ENCODE measurements at regions not wholly inside any gene's neighbourhood (a gene's known extent, or its start where the extent isn't known, plus 50 kb on each side); places are given as distances from the start of the nearest gene placed in this dataset.

DNA sequence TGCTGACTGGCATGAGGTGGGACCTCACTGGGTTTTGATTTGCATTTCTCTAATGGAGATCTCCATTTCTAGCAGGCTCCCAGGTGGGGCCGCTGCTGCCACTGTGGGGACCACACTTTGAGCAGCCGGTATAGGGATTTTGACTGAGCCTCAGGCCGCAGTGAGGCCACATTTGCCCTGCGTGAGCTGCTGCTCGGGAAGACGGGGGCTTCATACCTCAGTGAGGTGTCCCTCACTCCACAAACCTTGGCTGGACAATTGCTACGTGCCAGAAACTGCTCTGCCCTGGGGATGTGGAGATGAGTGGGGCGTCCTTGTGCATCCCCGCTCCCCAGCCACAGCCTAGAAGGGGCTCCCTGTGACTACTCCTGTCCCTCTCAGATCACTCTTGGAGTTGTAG is 134.3 kb downstream of the ANKRD60 start:
- no peak for TF ChIP-seq ZFX (IDR thresholded peaks at IDR 0.05)
- TF ChIP-seq, protein P1, sequence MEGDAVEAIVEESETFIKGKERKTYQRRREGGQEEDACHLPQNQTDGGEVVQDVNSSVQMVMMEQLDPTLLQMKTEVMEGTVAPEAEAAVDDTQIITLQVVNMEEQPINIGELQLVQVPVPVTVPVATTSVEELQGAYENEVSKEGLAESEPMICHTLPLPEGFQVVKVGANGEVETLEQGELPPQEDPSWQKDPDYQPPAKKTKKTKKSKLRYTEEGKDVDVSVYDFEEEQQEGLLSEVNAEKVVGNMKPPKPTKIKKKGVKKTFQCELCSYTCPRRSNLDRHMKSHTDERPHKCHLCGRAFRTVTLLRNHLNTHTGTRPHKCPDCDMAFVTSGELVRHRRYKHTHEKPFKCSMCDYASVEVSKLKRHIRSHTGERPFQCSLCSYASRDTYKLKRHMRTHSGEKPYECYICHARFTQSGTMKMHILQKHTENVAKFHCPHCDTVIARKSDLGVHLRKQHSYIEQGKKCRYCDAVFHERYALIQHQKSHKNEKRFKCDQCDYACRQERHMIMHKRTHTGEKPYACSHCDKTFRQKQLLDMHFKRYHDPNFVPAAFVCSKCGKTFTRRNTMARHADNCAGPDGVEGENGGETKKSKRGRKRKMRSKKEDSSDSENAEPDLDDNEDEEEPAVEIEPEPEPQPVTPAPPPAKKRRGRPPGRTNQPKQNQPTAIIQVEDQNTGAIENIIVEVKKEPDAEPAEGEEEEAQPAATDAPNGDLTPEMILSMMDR (conservative IDR thresholded peaks at IDR 0.05): no peak
- no peak overlapping the region for H3K27ac ChIP-seq

DNA sequence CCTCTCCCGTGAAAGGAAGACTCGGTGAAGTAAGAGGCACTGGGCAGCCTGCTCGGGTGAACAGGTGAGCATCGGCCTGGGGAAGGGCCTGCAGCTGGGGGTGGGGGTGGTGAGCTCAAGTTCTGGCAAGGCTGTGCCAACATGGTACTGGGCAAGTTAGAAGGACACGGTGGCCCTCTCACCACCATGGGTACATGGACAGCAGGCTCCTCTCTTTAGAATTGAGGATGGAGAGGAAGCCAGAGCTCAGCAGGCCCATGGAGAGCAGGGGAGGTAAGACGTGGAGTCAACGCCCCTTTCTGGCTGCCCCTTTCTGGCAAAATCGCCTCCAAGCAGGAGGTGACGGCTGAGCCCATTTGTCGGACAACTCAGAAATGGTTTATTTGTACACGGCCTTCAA is 135.6 kb downstream of the ANKRD60 start:
- TF ChIP-seq ZFX (IDR thresholded peaks at IDR 0.05): no peak
- TF ChIP-seq, protein P1 (conservative IDR thresholded peaks at IDR 0.05): no peak

DNA sequence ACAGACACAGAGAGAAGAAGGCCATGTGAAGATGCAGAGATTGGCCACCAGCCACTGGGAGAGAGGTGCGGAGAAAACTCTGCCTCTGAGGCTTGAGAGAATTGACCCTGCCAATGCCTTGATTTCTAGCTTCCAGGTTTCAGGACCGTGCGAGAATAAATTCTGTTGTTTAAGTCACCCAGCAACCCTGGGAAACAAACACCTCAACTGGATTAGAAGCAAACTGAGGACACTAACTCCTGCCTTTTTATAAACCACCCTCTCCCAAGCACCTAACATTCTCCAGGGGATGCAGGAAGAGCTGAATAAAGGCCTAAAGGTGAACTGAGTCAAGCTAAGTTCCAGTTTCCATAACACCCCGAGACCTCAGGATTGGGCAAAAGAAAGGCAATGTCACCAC is 136.1 kb downstream of the ANKRD60 start:
- TF ChIP-seq ZFX (IDR thresholded peaks at IDR 0.05): no peak
- TF ChIP-seq, protein P1 (conservative IDR thresholded peaks at IDR 0.05): no peak
- H3K27ac ChIP-seq: no peak overlapping the region

More for the DNA sequence above, 135.6 kb downstream of the ANKRD60 start:
- H3K27ac ChIP-seq: no peak overlapping the region

DNA sequence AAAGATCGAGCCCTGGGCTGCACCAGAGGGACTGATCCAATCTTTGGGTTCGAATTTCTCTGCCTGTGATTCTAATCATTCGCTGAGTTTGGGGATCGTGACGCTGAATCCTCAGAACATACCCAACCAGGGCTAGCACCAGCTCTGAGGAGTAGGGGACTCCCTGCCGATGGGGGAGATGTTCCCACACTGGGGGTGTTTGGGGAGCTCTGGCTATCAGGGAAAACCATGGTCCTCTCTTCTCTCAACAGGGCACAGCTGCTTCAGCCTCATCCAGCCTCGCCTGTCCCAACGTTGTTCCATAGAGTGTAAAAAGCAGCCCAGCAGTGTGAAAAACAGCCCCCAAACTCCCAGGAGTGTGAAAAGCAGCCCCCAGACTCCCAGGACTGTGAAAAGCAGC is 136.6 kb downstream of the ANKRD60 start:
- no peak for TF ChIP-seq ZFX (IDR thresholded peaks at IDR 0.05)
- TF ChIP-seq, protein P1 (conservative IDR thresholded peaks at IDR 0.05): no peak
- H3K27ac ChIP-seq: no peak overlapping the region

DNA sequence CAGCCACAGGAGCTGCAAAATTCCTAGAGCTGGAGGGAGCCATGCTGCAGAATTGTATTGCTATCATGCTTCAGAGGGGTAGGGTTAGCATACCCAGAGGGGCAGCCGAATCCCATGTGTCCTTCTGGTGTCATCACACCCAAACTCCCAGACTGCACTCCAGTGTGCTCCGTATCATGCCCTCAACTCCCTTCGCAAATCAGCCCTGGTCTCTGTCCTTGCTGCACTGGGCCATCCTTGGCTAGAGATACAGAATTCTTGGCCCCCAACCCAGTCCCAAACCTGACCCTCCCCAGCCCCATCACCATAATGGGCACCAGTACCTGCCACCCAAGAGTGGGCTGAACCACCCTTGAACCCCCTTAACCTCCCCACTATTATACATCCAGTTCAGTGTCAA is 138.3 kb downstream of the ANKRD60 start:
- H3K27ac ChIP-seq: no peak overlapping the region
- TF ChIP-seq ZFX (IDR thresholded peaks at IDR 0.05): no peak
- TF ChIP-seq, protein P1 (conservative IDR thresholded peaks at IDR 0.05): no peak

DNA sequence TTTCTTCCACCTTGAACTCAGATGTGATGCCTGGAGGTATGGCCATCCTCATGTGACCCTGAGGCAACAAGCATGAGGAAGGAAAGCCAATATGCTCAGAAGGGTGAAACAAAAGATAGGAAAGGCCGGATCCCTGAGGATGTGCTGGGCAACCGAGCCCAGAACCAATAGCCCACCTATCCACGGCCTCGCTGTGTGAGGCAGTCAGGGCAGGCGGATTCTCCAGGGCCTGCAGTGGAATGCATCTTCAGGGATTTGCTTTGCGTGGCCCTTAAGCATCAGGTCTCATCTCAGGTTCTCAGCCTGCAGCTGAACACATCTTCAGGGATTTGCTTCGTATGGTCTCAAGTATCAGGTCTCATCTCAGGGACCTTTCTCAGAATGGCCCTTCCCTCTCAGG is 139.8 kb downstream of the ANKRD60 start:
- TF ChIP-seq, protein P1 (conservative IDR thresholded peaks at IDR 0.05): no peak
- no peak overlapping the region for H3K27ac ChIP-seq

DNA sequence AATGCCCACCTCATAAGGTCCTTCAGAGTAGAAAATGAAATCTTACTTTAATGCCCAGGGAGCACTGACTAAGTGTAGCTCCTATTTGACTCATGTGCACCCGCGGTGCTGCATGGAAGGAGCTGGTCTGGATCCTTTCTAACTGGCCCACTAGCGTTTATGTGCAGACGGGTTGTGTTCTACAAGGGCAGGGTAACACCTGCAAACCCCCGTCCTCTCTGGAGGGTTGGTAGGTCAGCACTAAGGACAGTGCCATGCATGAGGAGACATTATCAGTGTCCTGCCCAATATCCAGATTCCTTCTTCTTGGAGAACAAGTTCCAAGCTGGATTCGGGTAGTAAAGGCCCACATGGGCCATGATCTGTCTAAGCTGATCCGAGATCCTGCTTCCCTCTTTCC is 140.3 kb downstream of the ANKRD60 start:
- TF ChIP-seq, protein P1 (conservative IDR thresholded peaks at IDR 0.05): no peak
- TF ChIP-seq ZFX (IDR thresholded peaks at IDR 0.05): no peak
- no peak overlapping the region for H3K27ac ChIP-seq
